LHCN-M2 (cell line): ENCODE measurements at regions not wholly inside any gene's neighbourhood (a gene's known extent, or its start where the extent isn't known, plus 50 kb on each side); places are given as distances from the start of the nearest gene placed in this dataset.

Experiments
- DNase-seq: peaks from one replicate; pipeline ENCODE4 v3.0.0-alpha.2; 2012; ENCODE audit warnings: low read depth

- no peak for DNase-seq
Measured at GRCh38 chr12:19710811-19711793, 271.8 kb downstream of the AEBP2 start.

- DNase-seq = peak; percentile 72
Measured at GRCh38 chr12:19712041-19712440, 272.7 kb downstream of the AEBP2 start.

GRCh38 chr12:19718401-19718800 is 279.1 kb downstream of the AEBP2 start:
- no peak for DNase-seq

GRCh38 chr12:19719672-19720071 is 280.4 kb downstream of the AEBP2 start:
- DNase-seq = no peak

GRCh38 chr12:19726122-19726521 is 286.8 kb downstream of the AEBP2 start:
- no peak for DNase-seq

- no peak for DNase-seq
Measured at GRCh38 chr12:19726592-19726991, 287.3 kb downstream of the AEBP2 start.

- no peak for DNase-seq
Measured at GRCh38 chr12:19737019-19737418, 297.7 kb downstream of the AEBP2 start.

- DNase-seq = peak; percentile 60
Measured at GRCh38 chr12:19739195-19739776, 300.0 kb downstream of the AEBP2 start.

- DNase-seq = no peak
Measured at GRCh38 chr12:19740472-19741131, 301.3 kb downstream of the AEBP2 start.

- DNase-seq = no peak
Measured at GRCh38 chr12:19741132-19741489, 301.8 kb downstream of the AEBP2 start.

- DNase-seq = peak; percentile 41
Measured at GRCh38 chr12:19744705-19745218, 305.5 kb downstream of the AEBP2 start.

- no peak for DNase-seq
Measured at GRCh38 chr12:19746471-19746870, 307.2 kb downstream of the AEBP2 start.

GRCh38 chr12:19749906-19750574 is 310.7 kb downstream of the AEBP2 start:
- DNase-seq = no peak

GRCh38 chr12:19751078-19751477 is 311.8 kb downstream of the AEBP2 start:
- DNase-seq = no peak

GRCh38 chr12:19752712-19753111 is 313.4 kb downstream of the AEBP2 start:
- DNase-seq = no peak

- DNase-seq = no peak
Measured at GRCh38 chr12:19755136-19755535, 315.8 kb downstream of the AEBP2 start.

GRCh38 chr12:19757317-19757877 is 318.1 kb downstream of the AEBP2 start:
- peak; percentile 37 for DNase-seq

GRCh38 chr12:19759227-19759626 is 319.9 kb downstream of the AEBP2 start:
- DNase-seq = peak; percentile 73

- peak; percentile 29 for DNase-seq
Measured at GRCh38 chr12:19760611-19761010, 321.3 kb downstream of the AEBP2 start.

- DNase-seq = no peak
Measured at GRCh38 chr12:19761463-19761862, 322.2 kb downstream of the AEBP2 start.

- DNase-seq = no peak
Measured at GRCh38 chr12:19763488-19763887, 324.2 kb downstream of the AEBP2 start.
